Head of caudate nucleus (tissue), 42 donors: ENCODE measurements at regions not wholly inside any gene's neighbourhood (a gene's known extent, or its start where the extent isn't known, plus 50 kb on each side); places are given as distances from the start of the nearest gene placed in this dataset.

Source experiments
- DNase-seq, 42 donors: peaks; one replicate each; pipeline versions ENCODE4 v3.0.0 to v3.0.0-alpha.2; 2020 to 2021; ENCODE audit warnings: mixed read lengths in 7 of 42
- intact Hi-C: fragments of 100-400 bp; cut with DNase I; formaldehyde crosslinking; loops from one replicate; pipeline ENCODE4 v1.15.0; 2022

DNA sequence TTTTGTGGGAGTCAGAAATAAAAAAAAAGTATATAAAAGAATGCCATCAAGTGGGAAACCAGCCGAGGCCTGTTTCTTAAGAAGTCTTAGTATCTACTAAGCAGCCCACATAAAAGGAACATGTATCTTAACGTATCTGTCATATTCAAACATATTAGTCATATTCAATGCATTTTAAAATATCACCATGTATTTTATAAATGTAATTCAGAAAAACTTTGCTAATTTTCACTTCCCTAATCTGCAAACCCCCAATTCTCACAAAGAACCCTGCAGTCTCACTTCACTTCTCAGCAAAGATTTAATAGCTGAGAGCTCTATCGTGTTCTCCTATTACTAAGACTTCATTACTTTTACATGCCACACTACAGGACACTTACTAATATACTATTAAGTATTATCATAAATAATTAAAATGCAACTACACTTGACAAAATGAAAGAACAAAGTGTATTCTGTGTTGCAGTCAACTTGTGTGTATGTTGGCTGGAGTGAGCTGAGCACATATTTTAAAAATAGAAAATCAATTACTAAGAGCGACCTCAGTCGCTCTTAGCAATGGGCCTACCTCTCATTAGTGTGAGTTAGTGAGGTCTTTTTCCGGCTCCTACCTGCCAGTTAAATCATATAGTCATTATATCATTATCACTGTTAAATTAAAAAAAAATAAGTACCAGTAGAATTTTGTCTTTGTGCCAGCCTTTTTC is 484.3 kb downstream of the LMO4 start:
- intact Hi-C loops, result no loop called here
- DNase-seq, result no peak

DNA sequence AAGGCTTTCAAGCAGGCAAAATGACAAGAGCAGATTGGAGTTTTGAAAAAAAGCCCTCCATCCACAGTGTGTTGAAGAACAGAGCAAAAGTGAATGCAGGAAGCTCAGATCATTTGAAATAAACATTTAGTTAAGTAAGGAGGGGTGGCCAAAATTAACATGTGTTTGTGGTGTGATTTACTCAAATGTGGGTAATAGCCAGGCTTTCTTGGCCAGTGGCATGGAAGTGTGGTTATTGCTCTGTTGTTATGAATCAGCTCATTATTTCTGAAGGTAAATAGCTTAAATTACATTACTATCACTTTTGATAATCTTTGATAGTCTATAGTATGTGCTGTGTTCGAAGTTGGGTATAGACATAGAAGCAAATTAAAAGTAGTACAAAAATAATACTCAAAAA is 485.9 kb downstream of the LMO4 start:
- intact Hi-C loops, result no loop called here
- DNase-seq, result no peak

DNA sequence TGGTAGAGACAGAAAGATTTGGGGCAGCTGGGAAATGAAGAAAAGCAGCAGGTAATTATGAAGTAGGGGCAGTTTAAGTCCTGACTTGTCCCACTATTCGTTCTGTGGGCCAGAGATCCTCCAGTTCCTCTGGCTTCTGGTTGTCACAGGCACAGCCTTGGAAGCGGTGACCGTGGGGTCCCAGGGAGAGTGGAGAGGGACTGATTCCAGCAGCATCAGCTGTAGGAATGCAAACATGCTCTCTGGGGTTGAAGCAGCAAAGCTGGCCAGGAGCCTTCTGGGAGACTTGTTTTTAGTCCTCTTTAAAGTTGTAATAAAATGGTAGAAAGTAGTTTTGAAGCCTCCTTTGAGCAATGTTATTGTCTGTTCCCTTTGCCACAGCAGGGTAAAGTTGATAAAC is 488.0 kb downstream of the LMO4 start:
- DNase-seq, result no peak
- intact Hi-C loops, result no loop called here

DNA sequence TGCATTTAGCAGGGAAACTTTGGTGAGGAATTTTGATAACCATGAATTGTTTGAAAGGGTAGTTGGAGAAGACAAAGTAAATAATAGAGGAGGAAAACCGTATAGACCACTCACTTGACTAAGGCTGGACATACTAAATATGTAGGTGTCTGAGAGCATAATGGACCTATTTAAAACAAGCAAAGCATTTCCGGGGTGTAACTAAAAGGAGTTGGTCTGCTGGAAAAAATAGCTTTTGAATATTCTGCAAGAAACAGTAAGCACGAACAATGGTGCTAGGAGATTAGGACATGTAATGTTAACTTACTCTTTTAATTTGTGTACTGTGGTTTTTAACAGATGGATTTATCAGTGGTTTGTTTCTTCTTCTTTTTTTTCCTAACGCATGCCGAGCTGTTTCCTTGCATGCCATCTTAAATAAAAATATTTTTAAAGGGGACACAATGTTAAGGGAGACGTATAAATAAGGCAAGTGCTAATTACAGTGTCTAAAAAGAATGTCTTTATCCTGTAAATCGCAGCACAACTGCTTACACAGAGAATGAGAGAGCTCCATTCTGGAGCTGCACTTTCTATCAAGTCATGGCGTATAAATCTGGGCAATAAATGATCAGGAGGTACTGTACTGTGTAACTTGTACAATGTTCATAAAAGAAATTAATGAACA is 492.1 kb downstream of the LMO4 start:
- DNase-seq, result no peak
- intact Hi-C loops, result no loop called here

DNA sequence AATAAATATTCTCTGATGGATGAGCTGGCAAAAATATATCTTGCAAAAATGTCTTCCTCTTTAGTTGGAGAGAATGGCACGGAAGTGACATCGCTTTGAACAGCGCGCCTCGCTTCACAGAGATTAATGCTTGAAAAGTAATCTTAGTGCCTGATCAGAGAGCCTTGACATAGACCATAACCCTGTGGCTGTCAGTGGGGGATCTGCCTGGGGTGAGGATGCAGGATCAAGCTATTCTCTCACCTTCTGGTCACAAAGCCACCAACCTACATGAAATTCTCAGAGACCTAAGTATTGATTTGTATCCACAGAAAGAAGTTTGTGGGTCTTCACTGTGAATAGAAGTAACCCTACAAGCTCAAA is 492.6 kb downstream of the LMO4 start:
- intact Hi-C loops, result no loop called here
- DNase-seq, result no peak

DNA sequence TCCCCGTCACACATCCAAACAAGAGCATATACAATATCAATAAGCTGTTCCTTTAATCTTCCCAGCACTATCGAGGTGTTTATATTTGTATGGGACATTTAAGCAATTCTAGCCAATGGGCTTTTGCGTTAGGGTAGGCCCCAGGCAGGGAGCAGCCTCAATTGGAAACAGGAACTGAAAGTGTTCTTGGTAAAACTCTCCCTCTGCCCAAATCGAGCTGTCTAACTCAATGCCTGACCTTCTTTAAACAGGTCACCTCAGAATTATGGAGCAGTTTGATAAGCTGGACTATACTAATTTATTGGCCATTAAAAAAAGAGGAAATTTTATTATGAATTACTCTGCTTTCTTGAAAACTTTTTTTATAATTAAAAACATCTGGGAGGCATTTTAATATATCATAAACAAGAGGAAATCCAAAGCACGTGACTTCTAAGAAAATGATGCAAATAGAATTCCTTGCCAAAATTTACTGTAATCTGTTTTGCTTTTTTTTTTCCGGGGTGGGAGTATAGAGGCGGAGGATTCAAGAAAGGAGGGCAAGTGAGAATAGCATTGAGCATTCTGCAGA is 498.1 kb downstream of the LMO4 start:
- DNase-seq, result peak in 9 of 42 donors; percentile 3 to 45 (median 13)
- intact Hi-C loops, result no loop called here

DNA sequence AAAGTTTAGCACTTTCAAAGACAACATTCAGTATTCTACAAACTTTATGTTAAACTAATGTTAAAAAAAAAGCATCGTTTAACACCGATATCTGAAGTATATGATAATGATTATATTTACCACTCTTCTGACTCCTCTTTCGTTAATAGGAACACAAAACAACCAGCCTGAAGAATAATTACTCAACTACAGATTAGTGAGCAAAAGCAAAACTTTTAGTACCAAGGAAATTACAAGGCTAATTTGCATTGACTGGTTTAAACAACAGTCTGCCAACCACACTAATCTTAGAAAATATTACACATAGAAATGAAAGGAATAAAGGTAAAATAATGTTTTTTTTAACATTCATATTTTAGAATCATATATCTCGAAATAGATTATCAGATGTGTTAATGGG is 500.7 kb downstream of the LMO4 start:
- intact Hi-C loops, result no loop called here
- DNase-seq, result no peak

DNA sequence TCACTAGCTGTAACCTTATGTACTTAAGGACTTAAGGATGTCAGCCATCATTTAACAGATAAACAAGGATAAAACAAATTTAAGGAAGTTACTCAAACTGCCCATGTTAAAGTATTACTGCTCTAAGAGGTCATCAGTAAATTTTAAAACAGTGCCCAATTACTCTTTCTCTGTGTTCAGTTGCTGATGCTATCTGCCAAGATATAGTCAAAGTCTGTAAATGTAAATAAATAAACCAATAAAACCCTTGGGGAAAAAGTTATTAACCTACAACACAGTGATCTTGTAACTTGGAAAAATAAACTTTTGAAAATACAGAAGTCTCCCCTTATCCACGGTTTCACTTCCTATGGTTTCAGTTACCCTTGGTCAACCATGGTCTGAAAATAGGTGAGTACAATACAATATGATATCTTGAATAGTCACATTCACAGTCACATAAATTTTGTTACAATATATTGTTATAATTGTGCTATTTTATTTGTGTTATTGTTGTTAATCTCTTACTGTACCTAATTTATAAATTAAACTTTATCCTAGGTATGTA is 501.8 kb downstream of the LMO4 start:
- intact Hi-C loops, result no loop called here
- DNase-seq, result no peak

DNA sequence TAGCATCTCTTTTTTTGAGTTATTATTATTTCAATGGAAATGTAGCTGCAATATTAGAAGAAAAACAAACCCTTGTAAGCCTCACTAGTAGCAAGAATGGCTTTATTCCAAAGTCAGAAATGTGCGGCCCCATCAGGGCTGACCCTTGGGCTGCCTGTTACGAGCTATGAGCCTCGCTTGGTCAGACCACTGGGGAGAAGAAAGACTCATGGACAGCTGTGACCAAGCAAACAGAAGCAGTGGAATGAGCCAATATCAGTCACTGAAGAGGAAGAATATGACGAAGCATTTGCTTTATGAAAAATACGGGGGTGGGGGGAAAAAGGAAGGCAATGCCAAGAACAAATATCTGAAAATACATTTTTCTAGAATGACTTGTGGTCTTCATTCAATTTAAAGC is 504.5 kb downstream of the LMO4 start:
- intact Hi-C loops, result no loop called here
- no peak for DNase-seq

DNA sequence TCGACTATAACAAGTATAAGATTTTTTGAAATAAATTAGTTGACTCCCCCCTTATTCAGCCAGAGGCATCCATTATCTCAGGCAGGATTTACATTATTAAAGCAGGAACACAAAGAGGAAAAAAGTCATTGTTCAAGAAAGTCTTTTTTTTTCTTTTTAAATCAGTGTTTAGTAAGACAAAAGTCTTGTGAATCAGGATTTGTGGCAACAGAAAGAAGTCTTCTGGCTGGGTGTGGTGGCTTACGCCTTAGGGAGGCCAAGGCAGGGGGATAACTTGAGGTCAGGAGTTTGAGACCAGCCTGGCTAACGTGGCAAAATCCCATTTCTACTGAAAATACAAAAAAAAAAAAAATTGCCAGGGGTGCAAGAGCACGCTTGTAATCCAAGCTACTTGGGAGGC is 505.5 kb downstream of the LMO4 start:
- intact Hi-C loops, result no loop called here

DNA sequence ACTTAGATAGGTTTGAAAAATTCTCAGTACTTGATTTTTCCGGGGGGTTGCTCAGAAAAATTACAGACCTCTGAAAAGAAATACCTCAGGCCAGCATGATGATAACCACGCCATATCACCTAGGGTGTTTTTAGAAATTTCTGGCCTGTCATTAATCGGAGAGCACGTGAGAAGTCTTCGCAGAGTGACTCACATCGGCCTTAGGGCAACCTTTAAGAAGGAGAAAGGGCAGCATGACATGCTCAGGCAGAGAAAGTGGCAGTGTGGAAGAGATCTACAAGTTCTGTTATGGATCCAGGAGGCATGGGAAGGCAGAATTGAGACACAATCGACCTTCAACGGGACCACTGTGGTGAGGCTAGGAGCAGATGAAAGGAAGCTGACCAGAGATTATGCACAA is 506.3 kb downstream of the LMO4 start:
- intact Hi-C loops, result no loop called here

More for the DNA sequence above, 505.5 kb downstream of the LMO4 start:
- no peak for DNase-seq

DNA sequence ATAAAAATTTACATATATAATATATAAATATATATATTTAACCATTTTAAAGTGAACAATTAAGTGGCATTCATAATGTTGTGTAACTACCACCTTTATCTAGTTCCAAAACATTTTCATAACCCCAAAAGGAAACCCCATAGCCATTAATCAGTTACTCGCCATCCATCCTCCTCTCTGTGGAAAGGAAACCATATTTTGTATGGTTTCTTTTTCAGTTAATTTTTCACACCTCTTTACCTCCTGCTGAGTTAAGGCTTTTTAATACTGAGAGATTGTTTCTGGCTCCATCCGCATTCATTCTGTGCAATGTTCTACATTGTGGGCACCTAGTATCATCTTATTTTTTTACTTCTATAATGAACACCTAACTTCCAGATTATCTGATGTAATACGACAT is 512.1 kb downstream of the LMO4 start:
- intact Hi-C loops, result no loop called here
- no peak for DNase-seq

More for the DNA sequence above, 506.3 kb downstream of the LMO4 start:
- DNase-seq, result no peak

DNA sequence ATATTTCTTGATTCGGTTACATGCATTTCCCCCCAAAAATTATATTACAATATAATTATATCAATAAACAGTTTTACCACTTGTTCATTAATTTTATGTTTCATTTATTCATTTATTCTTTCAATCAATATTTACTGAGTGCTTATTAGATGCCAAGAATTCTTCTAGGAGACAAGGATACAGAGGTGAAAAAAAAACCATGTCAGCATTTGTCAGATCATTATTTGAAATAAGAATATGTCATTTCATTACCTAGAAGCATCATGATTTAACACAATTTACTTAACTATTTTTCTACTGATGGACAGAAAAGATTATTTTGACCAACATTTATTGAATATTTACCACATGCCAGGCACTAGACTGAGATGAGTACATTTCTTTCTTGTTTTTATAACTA is 512.7 kb downstream of the LMO4 start:
- intact Hi-C loops, result no loop called here
- no peak for DNase-seq

DNA sequence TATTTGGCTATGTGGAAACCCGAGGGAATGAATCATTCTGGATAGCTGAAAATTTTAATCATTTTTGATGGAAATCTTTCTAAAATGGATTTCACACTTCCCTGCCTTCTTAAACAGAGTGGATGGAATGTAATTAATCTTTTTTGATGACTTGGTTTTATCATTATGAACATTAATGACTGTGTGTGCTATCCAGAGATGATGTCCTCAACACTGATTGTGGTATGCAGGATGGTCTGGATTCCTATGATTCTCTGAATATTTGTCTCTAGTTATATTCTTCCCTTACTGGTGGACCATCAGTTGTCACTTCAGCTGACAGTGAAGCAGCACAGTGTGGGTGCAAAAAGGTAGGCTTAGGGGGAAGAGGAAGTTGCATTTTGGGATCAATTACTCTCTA is 513.5 kb downstream of the LMO4 start:
- DNase-seq, result no peak
- intact Hi-C loops, result no loop called here

DNA sequence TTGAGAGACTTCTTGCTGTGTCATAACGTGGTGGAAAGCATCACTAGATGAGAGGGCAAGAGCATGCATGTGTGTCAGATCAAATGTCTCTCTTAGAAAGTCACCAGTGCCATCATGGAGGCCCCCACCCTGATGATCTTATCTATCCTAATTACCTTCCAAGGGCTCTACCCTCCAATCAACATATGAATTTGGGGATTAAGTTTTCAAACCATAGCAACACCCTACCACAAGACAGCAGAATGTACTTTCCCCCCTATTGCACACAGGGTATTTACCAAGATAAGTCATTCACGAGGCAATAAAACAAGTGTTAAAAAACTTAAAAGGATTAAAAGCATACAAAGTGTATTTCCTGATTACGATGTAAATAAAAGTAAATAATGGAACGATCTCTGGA is 515.6 kb downstream of the LMO4 start:
- no peak for DNase-seq
- intact Hi-C loops, result no loop called here

DNA sequence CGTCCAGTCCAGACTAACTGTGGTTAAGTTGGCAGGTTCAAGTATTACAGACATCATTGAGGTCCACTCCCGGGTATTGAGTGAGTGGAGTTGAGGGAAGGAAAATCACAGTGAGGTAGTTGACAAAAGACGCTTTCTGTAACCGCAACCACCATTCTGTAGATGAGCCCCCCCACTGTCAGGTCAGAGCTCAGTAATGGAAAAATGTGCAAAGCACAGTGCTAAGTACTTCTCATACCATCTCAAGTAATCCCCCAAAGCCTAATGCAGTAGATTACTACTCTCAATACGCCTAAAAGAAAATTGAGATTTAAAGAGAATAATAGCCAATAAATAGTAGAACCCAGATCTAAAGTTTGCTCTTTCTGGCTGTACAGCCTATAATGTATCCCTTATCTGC is 522.8 kb downstream of the LMO4 start:
- intact Hi-C loops, result no loop called here
- no peak for DNase-seq

DNA sequence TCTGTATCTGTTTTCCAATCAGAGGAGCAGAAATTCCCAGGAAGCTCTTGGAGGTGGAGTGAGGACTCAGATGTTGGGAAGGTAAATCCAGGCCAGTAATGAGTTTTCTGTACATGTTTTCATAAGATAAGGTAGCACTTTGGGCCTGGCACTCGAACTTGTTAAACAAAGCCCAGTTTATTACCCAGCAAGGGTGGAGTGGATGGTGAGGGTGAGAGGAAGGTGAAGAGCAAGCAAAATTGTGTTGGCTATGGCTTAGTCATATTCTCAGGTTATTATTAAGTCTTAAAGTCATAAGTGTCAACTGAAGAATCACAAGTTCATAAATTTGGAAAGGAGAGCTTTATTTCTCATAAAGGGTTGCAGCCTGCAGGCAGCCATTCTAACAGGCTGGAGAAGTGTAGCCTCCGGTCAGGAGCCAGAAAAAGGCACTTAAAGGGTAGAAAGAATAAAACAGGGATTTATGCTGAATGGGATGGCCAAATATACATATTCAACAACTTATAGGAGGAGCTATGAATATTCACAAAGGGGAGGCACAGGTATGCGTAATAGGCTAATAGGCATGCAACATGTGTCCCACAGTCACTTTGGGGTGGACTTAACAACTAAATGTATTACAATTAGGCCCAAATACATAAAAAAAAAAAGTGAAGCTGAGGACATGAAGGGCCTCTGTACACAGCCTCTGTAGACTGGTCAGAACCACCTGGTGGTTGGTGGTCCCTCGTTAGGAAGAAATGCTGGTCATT is 523.9 kb downstream of the LMO4 start:
- intact Hi-C loops, result no loop called here
- DNase-seq, result no peak

DNA sequence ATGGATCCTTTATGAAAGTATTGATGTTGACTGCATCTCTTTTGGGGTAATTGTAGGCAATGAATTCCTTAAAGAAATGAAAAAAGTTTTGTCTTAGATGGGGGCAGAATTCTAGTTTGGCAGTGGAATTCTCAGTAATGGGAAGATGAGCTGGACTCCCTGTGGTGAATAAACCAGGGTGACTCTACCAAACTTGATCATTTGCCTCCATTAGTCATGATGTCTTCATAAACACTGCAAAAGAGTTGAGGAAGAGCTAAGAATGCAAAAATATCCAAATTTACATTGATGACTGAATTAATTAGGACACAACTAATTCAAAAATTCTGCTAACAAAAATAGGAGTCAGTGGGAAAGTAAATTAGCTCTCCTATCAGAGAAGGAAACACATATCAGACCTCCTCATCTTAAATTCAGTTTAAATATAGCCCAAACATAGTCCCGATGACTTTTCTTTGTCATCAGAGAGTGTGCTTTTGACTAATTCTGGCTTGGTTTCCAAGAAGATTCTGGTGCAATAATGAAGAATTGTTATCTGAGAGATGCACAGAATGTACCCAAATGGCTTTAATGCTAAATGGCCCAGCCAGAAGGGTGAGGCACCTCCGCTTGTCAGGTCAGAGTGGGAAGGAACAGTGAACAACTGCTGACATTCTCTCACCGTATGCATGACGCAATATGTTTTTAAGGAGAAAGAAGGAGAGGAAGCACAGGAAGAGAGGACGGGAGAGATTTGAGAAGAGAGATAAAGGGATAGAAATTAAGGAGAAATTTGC is 525.1 kb downstream of the LMO4 start:
- DNase-seq, result no peak
- intact Hi-C loops, result no loop called here

DNA sequence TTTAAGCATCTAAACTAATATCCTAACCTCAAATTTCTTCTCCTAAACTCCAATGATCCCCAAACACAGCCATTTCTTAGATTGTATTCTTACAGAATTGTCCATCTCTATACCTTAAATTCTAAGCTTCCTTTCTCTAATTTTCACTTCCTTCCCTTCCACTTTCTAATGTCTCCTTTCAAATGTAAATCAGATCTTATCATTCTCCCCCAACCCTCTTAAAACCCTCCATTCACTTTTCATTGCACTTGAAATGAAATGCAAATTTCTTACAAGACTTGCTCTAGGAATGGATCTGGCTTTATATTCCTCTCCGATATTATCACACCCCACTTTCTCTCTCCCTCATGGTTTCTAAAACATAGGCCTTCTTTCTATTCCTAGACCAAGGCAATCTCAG is 534.6 kb downstream of the LMO4 start:
- no peak for DNase-seq
- intact Hi-C loops, result no loop called here
